Ectodermal cell (in vitro differentiated cells): ENCODE measurements at regions not wholly inside any gene's neighbourhood (a gene's known extent, or its start where the extent isn't known, plus 50 kb on each side); places are given as distances from the start of the nearest gene placed in this dataset.
A peak's percentile ranks its signal among the peaks of the same experiment; 100 is the strongest.

ENCODE experiments used
- H3K27ac ChIP-seq: 2 replicates; pipeline ENCODE4 v1.7.0; 2013; ENCODE audit warnings: mild to moderate bottlenecking, low read depth, low read length; ENCODE audit not compliant: insufficient read depth, poor library complexity, severe bottlenecking
- H3K27me3 ChIP-seq: 2 replicates; pipeline ENCODE4 v1.7.0; 2013; ENCODE audit warnings: mild to moderate bottlenecking, low read length; ENCODE audit not compliant: insufficient read depth, control insufficient read depth, poor library complexity, severe bottlenecking
- H3K36me3 ChIP-seq: one replicate; pipeline ENCODE4 v1.7.0; 2013; ENCODE audit warnings: low read length; ENCODE audit not compliant: control insufficient read depth, insufficient read depth
- H3K4me1 ChIP-seq: one replicate; pipeline ENCODE4 v1.7.0; 2013; ENCODE audit warnings: low read length; ENCODE audit not compliant: control insufficient read depth, insufficient read depth
- H3K4me3 ChIP-seq: 2 replicates; pipeline ENCODE4 v1.7.0; 2013; ENCODE audit warnings: low read depth, low read length, control low read depth; ENCODE audit not compliant: insufficient read depth
- H3K9me3 ChIP-seq: 2 replicates; pipeline ENCODE4 v1.7.0; 2013; ENCODE audit warnings: mild to moderate bottlenecking, low read length, moderate library complexity; ENCODE audit not compliant: control insufficient read depth
- WGBS, 2 experiments: methylation state at CpG; one replicate each; pipeline ENCODE4 v1.1.7; 2013; ENCODE audit warnings: missing lambda C conversion rate in 2 of 2; 5-methylcytosine and 5-hydroxymethylcytosine counted together

GRCh38 chr10:78543749-78544362 lies 510.2 kb downstream of the RPS24 start:
- H3K4me1 ChIP-seq, result peaks cover 28% of the 10 kb centered on the region

DNA sequence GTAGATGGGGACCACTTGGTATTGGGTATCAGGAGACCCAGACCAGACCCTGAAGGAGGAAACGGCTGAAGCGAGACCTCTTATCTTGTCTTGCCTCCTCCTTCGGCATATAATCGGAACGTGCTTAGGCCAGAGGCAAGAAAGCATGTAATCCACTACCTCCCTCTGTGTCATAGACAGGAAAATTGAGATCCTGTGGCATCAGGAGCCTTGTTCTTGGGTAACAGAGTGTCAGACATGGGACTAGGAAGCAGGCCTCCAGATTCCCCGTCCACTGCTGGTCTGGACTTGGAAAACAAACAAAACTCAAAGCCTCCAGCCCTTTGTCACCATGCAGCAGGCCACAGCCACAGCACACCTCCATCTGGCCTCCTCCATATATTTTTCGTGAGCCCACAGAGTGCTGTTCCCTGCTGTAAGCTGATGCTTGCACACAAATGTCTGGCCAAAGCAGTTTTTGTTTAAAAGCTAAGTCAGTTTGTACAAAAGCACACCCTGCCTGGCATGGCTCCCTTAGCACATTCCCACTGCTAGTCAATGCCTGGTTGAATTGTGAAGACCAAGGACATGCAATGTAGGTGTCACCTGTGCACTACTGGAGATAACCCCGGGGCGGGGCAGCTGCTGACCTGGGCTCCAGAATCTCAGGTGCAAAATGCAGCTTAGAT lies 510.9 kb downstream of the RPS24 start:
- no peaks in the 10 kb centered on the region for H3K36me3 ChIP-seq
- H3K9me3 ChIP-seq, result no peaks in the 10 kb centered on the region
- no peak overlapping the region for H3K27ac ChIP-seq
- WGBS, 2 experiments, result 88 to 96% methylated on average over 9 of the region's 9 CpGs
- H3K4me3 ChIP-seq, result no peak overlapping the region
- no peaks in the 10 kb centered on the region for H3K27me3 ChIP-seq
- peaks cover 28% of the 10 kb centered on the region for H3K4me1 ChIP-seq

More at GRCh38 chr10:78543749-78544362, 510.2 kb downstream of the RPS24 start:
- no peaks in the 10 kb centered on the region for H3K36me3 ChIP-seq
- WGBS, 2 experiments, result 57 to 58% methylated on average over 11 of the region's 11 CpGs
- H3K9me3 ChIP-seq, result no peaks in the 10 kb centered on the region
- peak overlapping the region; percentile 72 for H3K27ac ChIP-seq
- no peak overlapping the region for H3K4me3 ChIP-seq
- H3K27me3 ChIP-seq, result no peaks in the 10 kb centered on the region

GRCh38 chr10:78545756-78546155 lies 512.1 kb downstream of the RPS24 start:
- 96 to 97% methylated on average over 3 of the region's 3 CpGs for WGBS, 2 experiments
- peaks cover 31% of the 10 kb centered on the region for H3K4me1 ChIP-seq

GRCh38 chr10:78547397-78547796 lies 513.7 kb downstream of the RPS24 start:
- no peak overlapping the region for H3K4me3 ChIP-seq
- peaks cover 46% of the 10 kb centered on the region for H3K4me1 ChIP-seq
- no peak overlapping the region for H3K27ac ChIP-seq
- H3K9me3 ChIP-seq, result no peaks in the 10 kb centered on the region
- H3K27me3 ChIP-seq, result no peaks in the 10 kb centered on the region
- WGBS, 2 experiments, result 88 to 90% methylated on average over 6 of the region's 6 CpGs
- H3K36me3 ChIP-seq, result no peaks in the 10 kb centered on the region

More at GRCh38 chr10:78545756-78546155, 512.1 kb downstream of the RPS24 start:
- no peak overlapping the region for H3K27ac ChIP-seq
- H3K36me3 ChIP-seq, result no peaks in the 10 kb centered on the region
- no peaks in the 10 kb centered on the region for H3K9me3 ChIP-seq
- H3K27me3 ChIP-seq, result no peaks in the 10 kb centered on the region
- no peak overlapping the region for H3K4me3 ChIP-seq

DNA sequence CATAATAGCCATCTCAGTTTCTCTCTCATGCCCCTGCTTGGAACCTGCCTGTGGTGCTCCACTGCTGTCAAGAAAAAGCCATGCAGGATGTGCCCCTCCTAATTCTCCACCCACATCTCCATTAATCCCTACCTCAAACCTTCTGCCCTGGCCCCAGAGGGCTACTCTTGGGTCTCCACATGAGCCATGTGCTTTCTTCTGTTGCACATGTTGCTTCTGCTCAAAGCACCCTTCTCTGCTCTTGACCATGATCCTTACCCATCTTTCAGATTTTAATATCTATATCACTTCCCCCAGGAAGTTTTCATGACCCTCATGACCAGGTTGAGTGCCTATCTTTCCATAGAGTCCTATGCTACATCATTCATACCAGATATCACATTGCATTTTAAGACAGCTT lies 514.2 kb downstream of the RPS24 start:
- H3K27ac ChIP-seq, result no peak overlapping the region
- H3K36me3 ChIP-seq, result no peaks in the 10 kb centered on the region
- H3K4me3 ChIP-seq, result no peak overlapping the region
- no peaks in the 10 kb centered on the region for H3K9me3 ChIP-seq
- H3K27me3 ChIP-seq, result no peaks in the 10 kb centered on the region
- H3K4me1 ChIP-seq, result peaks cover 46% of the 10 kb centered on the region

GRCh38 chr10:78548369-78548768 lies 514.7 kb downstream of the RPS24 start:
- Histone ChIP-seq H3K9me3 (no peaks in the 10 kb centered on the region), H3K4me1 (peaks cover 44% of the 10 kb centered on the region), H3K27me3 (no peaks in the 10 kb centered on the region), H3K27ac (no peak overlapping the region), H3K4me3 (no peak overlapping the region), H3K36me3 (no peaks in the 10 kb centered on the region)
- 95% methylated on average over 3 of the region's 3 CpGs for WGBS, 2 experiments

GRCh38 chr10:78549140-78549935 lies 515.7 kb downstream of the RPS24 start:
- 96 to 98% methylated on average over 7 to 8 of the region's 9 CpGs for WGBS, 2 experiments
- Histone ChIP-seq H3K4me3 (no peak overlapping the region), H3K36me3 (no peaks in the 10 kb centered on the region)

GRCh38 chr10:78550090-78550489 lies 516.4 kb downstream of the RPS24 start:
- WGBS, 2 experiments, result 90 to 92% methylated on average over 4 of the region's 4 CpGs
- Histone ChIP-seq H3K9me3 (no peaks in the 10 kb centered on the region), H3K4me3 (no peak overlapping the region), H3K27me3 (peaks cover 2% of the 10 kb centered on the region), H3K36me3 (no peaks in the 10 kb centered on the region), H3K27ac (no peak overlapping the region), H3K4me1 (peaks cover 30% of the 10 kb centered on the region)

More at GRCh38 chr10:78549140-78549935, 515.7 kb downstream of the RPS24 start:
- Histone ChIP-seq H3K27me3 (no peaks in the 10 kb centered on the region), H3K4me1 (peaks cover 35% of the 10 kb centered on the region), H3K9me3 (no peaks in the 10 kb centered on the region), H3K27ac (no peak overlapping the region)

DNA sequence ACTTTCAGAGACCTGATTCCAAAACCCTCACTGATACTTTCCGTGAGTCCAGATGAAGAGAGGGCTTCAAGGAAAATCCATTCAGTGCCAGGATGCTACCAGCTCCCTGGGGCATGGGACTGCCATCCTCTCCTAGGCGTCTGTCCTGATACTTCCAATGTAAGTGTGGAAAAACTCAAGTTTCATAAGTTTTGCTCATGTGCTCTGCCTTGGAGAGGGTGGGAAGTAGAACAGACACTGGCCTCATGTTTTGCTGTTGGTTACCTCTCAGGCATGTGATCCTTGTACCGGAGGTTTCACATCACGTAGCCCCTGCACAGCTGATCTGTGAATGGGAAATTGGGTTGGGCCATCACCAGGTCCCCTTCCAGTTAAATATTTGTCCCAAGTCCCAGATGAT lies 517.1 kb downstream of the RPS24 start:
- H3K27ac ChIP-seq, result no peak overlapping the region
- no peaks in the 10 kb centered on the region for H3K9me3 ChIP-seq
- no peaks in the 10 kb centered on the region for H3K36me3 ChIP-seq
- no peak overlapping the region for H3K4me3 ChIP-seq
- WGBS, 2 experiments, result 84 to 94% methylated on average over 4 of the region's 4 CpGs
- peaks cover 30% of the 10 kb centered on the region for H3K4me1 ChIP-seq
- peaks cover 8% of the 10 kb centered on the region for H3K27me3 ChIP-seq
